Neural cell (in vitro differentiated cells): ENCODE measurements at regions not wholly inside any gene's neighbourhood (a gene's known extent, or its start where the extent isn't known, plus 50 kb on each side); places are given as distances from the start of the nearest gene placed in this dataset.

Experiments used
- EP300 ChIP-seq: fragments of 450-650 bp; conservative IDR thresholded peaks from 2 replicates; pipeline ENCODE4 v1.6.1; 2014; ENCODE audit warnings: antibody characterized with exemption, mild to moderate bottlenecking, moderate library complexity; ENCODE audit not compliant: poor library complexity, severe bottlenecking
- EZH2 ChIP-seq: fragments of 200-600, 300-800 bp; shearing (Covaris generic), sonication (generic); IDR thresholded peaks from 2 replicates; pipeline ENCODE4 v1.6.1; 2014; ENCODE audit warnings: antibody characterized with exemption, low read length, borderline replicate concordance, mild to moderate bottlenecking; ENCODE audit not compliant: insufficient read depth, poor library complexity, severe bottlenecking
- RAD21 ChIP-seq: fragments of 450-650 bp; conservative IDR thresholded peaks from 2 replicates; pipeline ENCODE4 v1.6.1; 2014; ENCODE audit warnings: antibody characterized with exemption, mild to moderate bottlenecking, moderate library complexity
- SMC3 ChIP-seq: fragments of 450-650 bp; conservative IDR thresholded peaks from 2 replicates; pipeline ENCODE4 v1.6.1; 2014; ENCODE audit warnings: antibody characterized with exemption, mild to moderate bottlenecking, moderate library complexity; ENCODE audit not compliant: poor library complexity
- TAF1 ChIP-seq: IDR thresholded peaks from 2 replicates; pipeline ENCODE4 v1.6.1; 2012; ENCODE audit warnings: low read depth
- TF ChIP-seq, protein P1 (sequence below): fragments of 450-650 bp; IDR thresholded peaks from 2 replicates; pipeline ENCODE4 v1.5.1; 2014; ENCODE audit warnings: antibody characterized with exemption, mild to moderate bottlenecking, moderate library complexity; ENCODE audit not compliant: poor library complexity, severe bottlenecking

DNA sequence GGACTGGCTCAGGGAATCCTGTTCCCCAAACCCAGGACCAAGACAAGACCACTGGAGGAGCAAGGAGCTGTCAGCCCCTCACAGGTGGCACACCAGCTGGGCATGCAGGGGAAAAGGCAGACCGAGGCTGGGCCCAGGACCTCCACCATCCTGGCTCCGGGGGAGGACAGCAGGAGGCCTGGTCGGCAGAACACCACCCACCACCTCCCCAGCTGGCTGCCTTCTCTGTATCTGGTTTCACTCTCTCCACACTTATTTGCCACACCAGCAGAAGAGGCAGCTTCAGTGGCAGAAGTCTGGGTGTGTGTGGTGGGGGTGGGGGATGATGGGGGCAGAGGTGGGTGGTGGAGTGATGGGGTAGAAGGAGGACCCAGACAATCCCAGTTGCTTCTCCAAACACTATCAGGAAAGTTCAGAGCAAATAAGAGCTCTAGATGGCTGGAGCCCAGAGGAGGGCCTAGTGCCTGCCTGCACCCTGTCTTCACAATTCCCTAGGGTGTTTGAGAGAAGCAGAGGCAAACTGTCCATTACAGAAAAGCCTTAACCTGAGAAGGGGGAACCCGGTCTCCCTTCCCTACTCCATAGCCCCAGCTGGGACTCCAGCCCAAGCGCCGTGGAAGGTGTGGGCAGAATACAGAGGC lies 51.9 kb upstream of the CDON start:
- TF ChIP-seq, protein P1, sequence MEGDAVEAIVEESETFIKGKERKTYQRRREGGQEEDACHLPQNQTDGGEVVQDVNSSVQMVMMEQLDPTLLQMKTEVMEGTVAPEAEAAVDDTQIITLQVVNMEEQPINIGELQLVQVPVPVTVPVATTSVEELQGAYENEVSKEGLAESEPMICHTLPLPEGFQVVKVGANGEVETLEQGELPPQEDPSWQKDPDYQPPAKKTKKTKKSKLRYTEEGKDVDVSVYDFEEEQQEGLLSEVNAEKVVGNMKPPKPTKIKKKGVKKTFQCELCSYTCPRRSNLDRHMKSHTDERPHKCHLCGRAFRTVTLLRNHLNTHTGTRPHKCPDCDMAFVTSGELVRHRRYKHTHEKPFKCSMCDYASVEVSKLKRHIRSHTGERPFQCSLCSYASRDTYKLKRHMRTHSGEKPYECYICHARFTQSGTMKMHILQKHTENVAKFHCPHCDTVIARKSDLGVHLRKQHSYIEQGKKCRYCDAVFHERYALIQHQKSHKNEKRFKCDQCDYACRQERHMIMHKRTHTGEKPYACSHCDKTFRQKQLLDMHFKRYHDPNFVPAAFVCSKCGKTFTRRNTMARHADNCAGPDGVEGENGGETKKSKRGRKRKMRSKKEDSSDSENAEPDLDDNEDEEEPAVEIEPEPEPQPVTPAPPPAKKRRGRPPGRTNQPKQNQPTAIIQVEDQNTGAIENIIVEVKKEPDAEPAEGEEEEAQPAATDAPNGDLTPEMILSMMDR = no peak
- TF ChIP-seq TAF1 (no peak), EP300 (no peak), EZH2 (no peak), RAD21 (no peak), SMC3 (no peak)
